HG02943 (cell line): ENCODE measurements at regions not wholly inside any gene's neighbourhood (a gene's known extent, or its start where the extent isn't known, plus 50 kb on each side); places are given as distances from the start of the nearest gene placed in this dataset.
A peak's percentile ranks its signal among the peaks of the same experiment; 100 is the strongest.
"Not testable (repeated sequence)": the region's sequence is repeated elsewhere in the genome, so short reads cannot be mapped to it uniquely, and the experiment has no call there.

Experiments used
- ATAC-seq: cut with Tn5 transposase; IDR thresholded peaks from one replicate; pipeline ENCODE4 v1.9.1; 2021; ENCODE audit warnings: mild to moderate bottlenecking, low read depth, moderate library complexity; ENCODE audit not compliant: unreplicated experiment

- peak; percentile 56 for ATAC-seq
These were observed 55.0 kb upstream of the PAK3 start for GRCh38 chrX:111041018-111041462.

GRCh38 chrX:111040377-111041017, 55.5 kb upstream of the PAK3 start:
- peak; percentile 43 for ATAC-seq

GRCh38 chrX:111039606-111040005, 56.4 kb upstream of the PAK3 start:
- no peak for ATAC-seq

GRCh38 chrX:111035991-111036390, 60.0 kb upstream of the PAK3 start:
- no peak for ATAC-seq

- no peak for ATAC-seq
These were observed 60.7 kb upstream of the PAK3 start for GRCh38 chrX:111035256-111035655.

- ATAC-seq: not testable (repeated sequence)
These were observed 73.0 kb upstream of the PAK3 start for GRCh38 chrX:111022998-111023397.

- ATAC-seq: no peak
These were observed 75.7 kb upstream of the PAK3 start for GRCh38 chrX:111020283-111020682.

GRCh38 chrX:111013778-111014455, 82.1 kb upstream of the PAK3 start:
- ATAC-seq: no peak

- no peak for ATAC-seq
These were observed 85.9 kb upstream of the PAK3 start for GRCh38 chrX:111010111-111010510.

GRCh38 chrX:111009256-111009655, 86.7 kb upstream of the PAK3 start:
- ATAC-seq: no peak

GRCh38 chrX:111008126-111008525, 87.9 kb upstream of the PAK3 start:
- ATAC-seq: no peak

- no peak for ATAC-seq
These were observed 88.8 kb upstream of the PAK3 start for GRCh38 chrX:111007238-111007637.

GRCh38 chrX:111006116-111006515, 89.9 kb upstream of the PAK3 start:
- ATAC-seq: no peak

- ATAC-seq: no peak
These were observed 90.8 kb upstream of the PAK3 start for GRCh38 chrX:111005166-111005565.

GRCh38 chrX:111003118-111003517, 92.9 kb upstream of the PAK3 start:
- no peak for ATAC-seq

- ATAC-seq: no peak
These were observed 103.4 kb upstream of the PAK3 start for GRCh38 chrX:110992611-110993010.

- ATAC-seq: no peak
These were observed 106.1 kb upstream of the PAK3 start for GRCh38 chrX:110989869-110990268.

- ATAC-seq: no peak
These were observed 106.5 kb upstream of the PAK3 start for GRCh38 chrX:110989447-110989846.

- ATAC-seq: no peak
These were observed 108.7 kb upstream of the PAK3 start for GRCh38 chrX:110987292-110987691.

GRCh38 chrX:110985470-110985869, 110.5 kb upstream of the PAK3 start:
- no peak for ATAC-seq

GRCh38 chrX:110983024-110983423, 113.0 kb upstream of the PAK3 start:
- no peak for ATAC-seq

GRCh38 chrX:110966839-110967238, 129.2 kb upstream of the PAK3 start:
- ATAC-seq: no peak
